ENCODE measurements at regions not wholly inside any gene's neighbourhood (a gene's known extent, or its start where the extent isn't known, plus 50 kb on each side); places are given as distances from the start of the nearest gene placed in this dataset.

DNA sequence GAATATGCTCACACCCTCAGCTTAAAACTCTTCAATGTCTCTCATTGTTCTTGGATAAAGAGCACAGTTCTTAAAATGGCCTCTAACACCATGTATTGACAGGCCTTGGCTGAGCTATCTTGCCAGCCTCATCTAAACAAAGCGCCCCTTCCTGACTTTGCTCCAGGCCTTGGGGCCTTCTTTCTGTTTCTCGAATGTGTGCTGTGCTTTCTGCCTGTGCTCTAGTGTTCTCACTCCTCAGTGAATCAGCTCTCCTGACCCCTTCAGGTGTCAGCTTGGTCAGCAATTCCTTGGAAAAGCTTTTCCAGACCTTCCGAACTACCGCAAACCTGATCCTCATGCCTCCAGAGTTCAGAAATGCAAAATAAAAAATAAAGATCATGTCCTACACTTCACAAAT lies 346.3 kb upstream of the FSTL5 start:
- TF ChIP-seq POLR2A (IDR thresholded peaks at IDR 0.05): no peak
- no peak for TF ChIP-seq CTCF (IDR thresholded peaks at IDR 0.05)
